IMR-90 (cell line): ENCODE measurements at regions not wholly inside any gene's neighbourhood (a gene's known extent, or its start where the extent isn't known, plus 50 kb on each side); places are given as distances from the start of the nearest gene placed in this dataset.

ENCODE experiments used
- ATAC-seq: fragments of 200-7000 bp; cut with Tn5 transposase; 2 replicates; pipeline ENCODE4 v1.9.1; 2020; ENCODE audit warnings: low read depth, mild to moderate bottlenecking, moderate library complexity
- BruUV-seq: library from RNA; stranded (reverse); fragments of 400-500 nt; replicated peaks from 2 replicates; lab custom pipeline; 2021; lab: Mats Ljungman, UMichigan
- CTCF ChIA-PET: fragments of 300-600 bp; formaldehyde crosslinking; extraction: SDS; loops from one replicate; lab custom pipeline; 2021; ENCODE audit warnings: antibody characterized with exemption; lab: Yijun Ruan, JAX
- POLR2A ChIA-PET: fragments of 300-600 bp; sonication (Branson Sonifier 250); formaldehyde crosslinking; loops from one replicate; lab custom pipeline; 2022; ENCODE audit warnings: antibody characterized with exemption; ENCODE audit not compliant: unreplicated experiment; lab: Charles Lee
- DNase-seq: peaks from one replicate; pipeline ENCODE4 v3.0.0; 2013
- H2AFZ ChIP-seq: replicated peaks from 2 replicates; pipeline ENCODE3; 2013; ENCODE audit warnings: low read length, mild to moderate bottlenecking; ENCODE audit not compliant: poor library complexity
- H2AK5ac ChIP-seq: 2 replicates; pipeline ENCODE4 v1.6.1; 2013; ENCODE audit warnings: low read depth, low read length, inconsistent platforms
- H2AK9ac ChIP-seq: replicated peaks from 2 replicates; pipeline ENCODE3; 2013; ENCODE audit warnings: mild to moderate bottlenecking, low read depth, low read length, moderate library complexity; ENCODE audit not compliant: poor library complexity
- H2BK120ac ChIP-seq: 2 replicates; pipeline ENCODE4 v1.6.1; 2013; ENCODE audit warnings: low read depth, low read length, inconsistent platforms
- H2BK15ac ChIP-seq: 3 replicates; pipeline ENCODE4 v1.6.1; 2013; ENCODE audit warnings: low read depth, low read length, inconsistent platforms
- H2BK20ac ChIP-seq: 2 replicates; pipeline ENCODE4 v1.6.1; 2013; ENCODE audit warnings: low read depth, mild to moderate bottlenecking, inconsistent platforms, low read length, moderate library complexity
- H2BK5ac ChIP-seq: 2 replicates; pipeline ENCODE4 v1.6.1; 2013; ENCODE audit warnings: mild to moderate bottlenecking, low read depth, low read length, inconsistent platforms; ENCODE audit not compliant: poor library complexity, severe bottlenecking
- H3K14ac ChIP-seq: replicated peaks from 2 replicates; pipeline ENCODE4 v1.6.1; 2013; ENCODE audit warnings: low read depth, low read length, inconsistent platforms
- H3K18ac ChIP-seq: 2 replicates; pipeline ENCODE4 v1.6.1; 2013; ENCODE audit warnings: low read depth, low read length, control low read depth
- H3K23ac ChIP-seq: 2 replicates; pipeline ENCODE4 v1.6.1; 2013; ENCODE audit warnings: low read depth, low read length, inconsistent platforms
- H3K27ac ChIP-seq: 2 replicates; pipeline ENCODE4 v1.5.1; 2013; ENCODE audit warnings: mild to moderate bottlenecking, control low read depth, low read length; ENCODE audit not compliant: insufficient read depth
- H3K27me3 ChIP-seq: 2 replicates; pipeline ENCODE4 v1.6.1; 2013; ENCODE audit warnings: low read length; ENCODE audit not compliant: control insufficient read depth, insufficient read depth
- H3K36me3 ChIP-seq: 2 replicates; pipeline ENCODE4 v1.6.1; 2013; ENCODE audit warnings: low read length, mixed read lengths; ENCODE audit not compliant: control insufficient read depth, insufficient read depth
- H3K4ac ChIP-seq: 2 replicates; pipeline ENCODE4 v1.6.1; 2013; ENCODE audit warnings: low read depth, low read length, inconsistent platforms
- H3K4me1 ChIP-seq: 2 replicates; pipeline ENCODE4 v1.6.1; 2013; ENCODE audit warnings: low read length, mixed read lengths; ENCODE audit not compliant: control insufficient read depth, insufficient read depth
- H3K4me2 ChIP-seq: 2 replicates; pipeline ENCODE4 v1.6.1; 2013; ENCODE audit warnings: low read depth, mild to moderate bottlenecking, control low read depth, low read length, moderate library complexity
- H3K4me3 ChIP-seq: 2 replicates; pipeline ENCODE4 v1.5.1; 2013; ENCODE audit warnings: low read depth, mild to moderate bottlenecking, control low read depth, low read length, moderate library complexity; ENCODE audit not compliant: insufficient read depth
- H3K56ac ChIP-seq: 2 replicates; pipeline ENCODE4 v1.6.1; 2013; ENCODE audit warnings: low read length, inconsistent platforms; ENCODE audit not compliant: insufficient read depth; ENCODE audit errors: extremely low read depth
- H3K79me1 ChIP-seq, 2 experiments: 2 replicates each; pipeline ENCODE4 v1.6.1; 2013; ENCODE audit warnings: low read length in 2 of 2, inconsistent platforms in 1 of 2, low read depth in 1 of 2
- H3K9ac ChIP-seq: 2 replicates; pipeline ENCODE4 v1.6.1; 2013; ENCODE audit warnings: low read depth, low read length, control low read depth
- H3K9me1 ChIP-seq: 2 replicates; pipeline ENCODE4 v1.6.1; 2013; ENCODE audit warnings: low read length, inconsistent platforms; ENCODE audit not compliant: insufficient read depth
- H3K9me3 ChIP-seq: 2 replicates; pipeline ENCODE4 v1.6.1; 2013; ENCODE audit warnings: low read length; ENCODE audit not compliant: control insufficient read depth, insufficient read depth
- H4K20me1 ChIP-seq: 2 replicates; pipeline ENCODE4 v1.6.1; 2013; ENCODE audit warnings: low read length, inconsistent platforms; ENCODE audit not compliant: insufficient read depth
- H4K5ac ChIP-seq: 2 replicates; pipeline ENCODE4 v1.6.1; 2013; ENCODE audit warnings: mild to moderate bottlenecking, low read depth, low read length, control low read depth
- H4K8ac ChIP-seq, 2 experiments: 2 replicates each; pipeline ENCODE4 v1.6.1; 2013; ENCODE audit warnings: low read depth in 2 of 2, low read length in 2 of 2, control low read depth in 1 of 2, inconsistent platforms in 1 of 2
- H4K91ac ChIP-seq: 2 replicates; pipeline ENCODE4 v1.6.1; 2013; ENCODE audit warnings: low read depth, low read length, inconsistent platforms; ENCODE audit not compliant: insufficient read depth
- BHLHE40 ChIP-seq: fragments of 150-350 bp; IDR thresholded peaks from 2 replicates; pipeline ENCODE4 v1.6.1; 2016; ENCODE audit warnings: mild to moderate bottlenecking, low read depth, low read length
- CHD1 ChIP-seq: IDR thresholded peaks from 2 replicates; pipeline ENCODE4 v1.6.1; 2012; ENCODE audit warnings: low read depth, low read length, improper control_type of control experiment
- MXI1 ChIP-seq: IDR thresholded peaks from 2 replicates; pipeline ENCODE4 v1.6.1; 2012; ENCODE audit warnings: low read depth, mild to moderate bottlenecking, low read length, moderate library complexity, borderline replicate concordance
- RCOR1 ChIP-seq: IDR thresholded peaks from 2 replicates; pipeline ENCODE4 v1.6.1; 2012; ENCODE audit warnings: mild to moderate bottlenecking, low read length, improper control_type of control experiment; ENCODE audit not compliant: insufficient replicate concordance
- USF2 ChIP-seq: fragments of 150-350 bp; IDR thresholded peaks from 2 replicates; pipeline ENCODE4 v1.6.1; 2017; ENCODE audit warnings: mild to moderate bottlenecking, antibody characterized with exemption, low read length, low read depth
- WGBS, 2 experiments: methylation state at CpG; one replicate each; pipeline versions ENCODE4 v1.1.5 to v1.1.7; 2013; ENCODE audit warnings: missing lambda C conversion rate in 2 of 2; ENCODE audit not compliant: insufficient read length in 1 of 2; ENCODE audit errors: extremely low coverage in 2 of 2; 5-methylcytosine and 5-hydroxymethylcytosine counted together
- dilution Hi-C: fragments of 300-500 bp; cut with HindIII; formaldehyde crosslinking; loops from one replicate; pipeline ENCODE4 v1.14.3; 2018; ENCODE audit warnings: low sequenced_read_pairs; ENCODE audit not compliant: unreplicated experiment
- in situ Hi-C: fragments of 300-500 bp; cut with MboI; formaldehyde crosslinking; loops from 3 replicates; pipeline ENCODE4 v1.14.3; 2019; ENCODE audit warnings: low sequenced_read_pairs, inconsistent platforms, mixed read lengths
- intact Hi-C: fragments of 100-400 bp; cut with micrococcal nuclease; formaldehyde crosslinking; loops from 2 replicates; pipeline ENCODE4 v1.10.0; 2022
- TF ChIP-seq, protein P1 (sequence below): fragments of 150-350 bp; IDR thresholded peaks from 2 replicates; pipeline ENCODE4 v1.6.1; 2016; ENCODE audit warnings: low read depth, mild to moderate bottlenecking, low read length, moderate library complexity, borderline replicate concordance

DNA sequence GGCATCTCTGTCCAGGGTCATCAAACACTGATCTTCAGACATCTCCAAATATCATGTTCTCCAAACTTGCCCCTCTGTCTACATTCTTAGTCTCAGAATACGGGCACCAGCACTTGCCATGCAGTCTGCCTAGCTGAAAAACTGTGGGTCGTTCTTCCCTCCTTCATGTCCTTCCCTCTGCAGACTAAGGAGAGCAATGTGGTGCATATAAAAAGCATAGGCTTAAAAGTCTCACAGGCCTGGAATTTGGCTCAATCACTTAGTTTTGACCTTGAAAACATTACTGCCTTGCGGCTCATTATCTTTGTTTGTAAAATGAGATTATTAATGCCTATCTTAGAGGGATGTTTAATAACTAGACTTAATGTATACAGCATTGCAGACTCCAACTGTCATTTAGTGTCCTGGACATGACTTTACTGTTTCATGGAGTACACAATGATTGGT is 362.8 kb downstream of the NPR3 start:
- H2AFZ ChIP-seq = peak overlapping the region; percentile 38
- H3K18ac ChIP-seq = peak overlapping the region; percentile 98
- CTCF ChIA-PET = interaction anchor here (0.6 kb wide), 1 partner anchor 87 kb away, joined by 3 read pairs; no protein-coding TSS in a partner anchor
- dilution Hi-C loops = no loop called here
- intact Hi-C loops = loop anchor here (5.0 kb wide), 1 partner anchor 362 kb away; the partner anchor contains the start of gene NPR3
- H4K20me1 ChIP-seq = no peaks in the 10 kb centered on the region
- peak overlapping the region; percentile 79 for H3K14ac ChIP-seq
- peaks cover 7% of the 10 kb centered on the region; the same call in 1 of the 2 replicates for H3K9me1 ChIP-seq
- H2BK20ac ChIP-seq = peak overlapping the region; percentile 89
- in situ Hi-C loops = no loop called here
- H3K23ac ChIP-seq = peak overlapping the region; percentile 80
- H2BK15ac ChIP-seq = peak overlapping the region; percentile 45; the same call in 1 of the 3 replicates
- ATAC-seq = peak; percentile 79
- H3K9ac ChIP-seq = peak overlapping the region; percentile 65
- peak; percentile 60 for DNase-seq
- peak overlapping the region; percentile 98 for H4K5ac ChIP-seq
- H3K4ac ChIP-seq = peak overlapping the region; percentile 72
- H3K27ac ChIP-seq = peak overlapping the region; percentile 92
- H4K8ac ChIP-seq = peak overlapping the region; percentile 21 to 79
- no TSS peak for BruUV-seq
- no peaks in the 10 kb centered on the region; the same call in 1 of the 2 replicates for H3K9me3 ChIP-seq
- no peaks in the 10 kb centered on the region for H3K27me3 ChIP-seq
- H2AK5ac ChIP-seq = peak overlapping the region; percentile 18
- H3K79me1 ChIP-seq = no peaks in the 10 kb centered on the region
- no peak overlapping the region for H2AK9ac ChIP-seq
- peaks cover 14% of the 10 kb centered on the region for H3K4me1 ChIP-seq
- no peaks in the 10 kb centered on the region for H3K36me3 ChIP-seq
- H2BK120ac ChIP-seq = peak overlapping the region; percentile 89
- TF ChIP-seq USF2 = no peak
- no peak for TF ChIP-seq CHD1
- no peak for TF ChIP-seq MXI1
- TF ChIP-seq RCOR1 = no peak
- TF ChIP-seq, protein P1, sequence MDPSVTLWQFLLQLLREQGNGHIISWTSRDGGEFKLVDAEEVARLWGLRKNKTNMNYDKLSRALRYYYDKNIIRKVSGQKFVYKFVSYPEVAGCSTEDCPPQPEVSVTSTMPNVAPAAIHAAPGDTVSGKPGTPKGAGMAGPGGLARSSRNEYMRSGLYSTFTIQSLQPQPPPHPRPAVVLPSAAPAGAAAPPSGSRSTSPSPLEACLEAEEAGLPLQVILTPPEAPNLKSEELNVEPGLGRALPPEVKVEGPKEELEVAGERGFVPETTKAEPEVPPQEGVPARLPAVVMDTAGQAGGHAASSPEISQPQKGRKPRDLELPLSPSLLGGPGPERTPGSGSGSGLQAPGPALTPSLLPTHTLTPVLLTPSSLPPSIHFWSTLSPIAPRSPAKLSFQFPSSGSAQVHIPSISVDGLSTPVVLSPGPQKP = no peak
- peak; percentile 36; the same call in 1 of the 2 replicates for TF ChIP-seq BHLHE40
- H3K4me2 ChIP-seq = peak overlapping the region; percentile 19
- H4K91ac ChIP-seq = peak overlapping the region; percentile 82
- H3K4me3 ChIP-seq = no peak overlapping the region
- POLR2A ChIA-PET = no interaction called here
- peak overlapping the region; percentile 63; the same call in 1 of the 2 replicates for H3K56ac ChIP-seq
- no CpG with 5 or more reads among the region's 3 CpGs for WGBS, 2 experiments
- peak overlapping the region; percentile 94 for H2BK5ac ChIP-seq
